H1 (cell line): ENCODE measurements at regions not wholly inside any gene's neighbourhood (a gene's known extent, or its start where the extent isn't known, plus 50 kb on each side); places are given as distances from the start of the nearest gene placed in this dataset.
A peak's percentile ranks its signal among the peaks of the same experiment; 100 is the strongest.

ENCODE experiments used
- CTCF ChIA-PET: fragments of 300-600 bp; sonication (Branson Sonifier 250); formaldehyde crosslinking; loops from one replicate; lab custom pipeline; 2021; ENCODE audit not compliant: partially characterized antibody; lab: Charles Lee
- POLR2A ChIA-PET: fragments of 300-600 bp; sonication (Branson Sonifier 250); formaldehyde crosslinking; loops from one replicate; lab custom pipeline; 2021; ENCODE audit warnings: inconsistent platforms; ENCODE audit not compliant: partially characterized antibody; lab: Charles Lee
- DNase-seq, 2 experiments: peaks; one replicate each; pipeline versions ENCODE4 v3.0.0 to v3.0.0-alpha.2; 2010 to 2022; ENCODE audit warnings: low spot score in 2 of 2, low read depth in 1 of 2, mixed read lengths in 1 of 2
- FAIRE-seq: peaks from 2 replicates; lab custom pipeline; 2011; peaks lifted over from hg19 to GRCh38; lab: Jason Lieb, UNC
- H2AFZ ChIP-seq: 2 replicates; pipeline ENCODE4 v1.8.1; 2012; ENCODE audit warnings: low read length, inconsistent platforms
- H2AK5ac ChIP-seq: 2 replicates; pipeline ENCODE4 v1.6.1; 2013; ENCODE audit warnings: low read depth, low read length
- H2BK120ac ChIP-seq: replicated peaks from 2 replicates; pipeline ENCODE3; 2013; ENCODE audit warnings: low read depth, low read length, inconsistent platforms
- H2BK12ac ChIP-seq: 2 replicates; pipeline ENCODE4 v1.6.1; 2013; ENCODE audit warnings: low read depth, low read length
- H2BK15ac ChIP-seq: 2 replicates; pipeline ENCODE4 v1.6.1; 2013; ENCODE audit warnings: low read length
- H2BK20ac ChIP-seq: 2 replicates; pipeline ENCODE4 v1.6.1; 2013; ENCODE audit warnings: low read length
- H2BK5ac ChIP-seq: 2 replicates; pipeline ENCODE4 v1.6.1; 2013; ENCODE audit warnings: low read depth, low read length
- H3K14ac ChIP-seq: 2 replicates; pipeline ENCODE4 v1.6.1; 2013; ENCODE audit warnings: inconsistent platforms; ENCODE audit not compliant: insufficient read length
- H3K18ac ChIP-seq: 2 replicates; pipeline ENCODE4 v1.6.1; 2013; ENCODE audit warnings: low read length; ENCODE audit errors: extremely low read depth
- H3K23ac ChIP-seq: 2 replicates; pipeline ENCODE4 v1.6.1; 2013; ENCODE audit warnings: inconsistent platforms; ENCODE audit not compliant: insufficient read length
- H3K23me2 ChIP-seq: 2 replicates; pipeline ENCODE4 v1.6.1; 2013; ENCODE audit warnings: low read depth, low read length
- H3K27ac ChIP-seq: 2 replicates; pipeline ENCODE4 v1.6.1; 2011; ENCODE audit warnings: low read depth, low read length, inconsistent platforms
- H3K27me3 ChIP-seq, 4 experiments: replicated peaks in 1 of 4; 1 replicate in 1 of 4; 2 replicates in 3 of 4; pipeline versions ENCODE4 v1.6.1 to v1.8.1; 2011 to 2013; ENCODE audit warnings: low read length in 3 of 4, mild to moderate bottlenecking in 3 of 4, inconsistent platforms in 2 of 4, mixed read lengths in 2 of 4, moderate library complexity in 1 of 4; ENCODE audit not compliant: control insufficient read depth in 3 of 4, insufficient read depth in 3 of 4; ENCODE audit errors: extremely low read depth in 1 of 4
- H3K36me3 ChIP-seq, 4 experiments: 2 replicates each; pipeline versions ENCODE4 v1.6.1 to v1.8.1; 2011 to 2013; ENCODE audit warnings: mild to moderate bottlenecking in 4 of 4, low read length in 3 of 4, moderate library complexity in 2 of 4, control low read depth in 1 of 4, inconsistent platforms in 1 of 4; ENCODE audit not compliant: insufficient read depth in 4 of 4, control insufficient read depth in 2 of 4
- H3K4ac ChIP-seq: replicated peaks from 2 replicates; pipeline ENCODE3; 2013; ENCODE audit warnings: low read length, low read depth, mixed read lengths, inconsistent platforms; ENCODE audit not compliant: insufficient read length
- H3K4me1 ChIP-seq, 4 experiments: replicated peaks in 1 of 4; 1 replicate in 1 of 4; 2 replicates in 3 of 4; pipeline versions ENCODE4 v1.6.1 to v1.8.1; 2011 to 2013; ENCODE audit warnings: low read length in 3 of 4, inconsistent platforms in 2 of 4, mixed read lengths in 1 of 4; ENCODE audit not compliant: insufficient read depth in 4 of 4, control insufficient read depth in 3 of 4
- H3K4me2 ChIP-seq, 2 experiments: 2 replicates each; pipeline versions ENCODE4 v1.6.1 to v1.8.1; 2011 to 2013; ENCODE audit warnings: low read depth in 2 of 2, low read length in 2 of 2, control low read depth in 1 of 2, inconsistent platforms in 1 of 2, mild to moderate bottlenecking in 1 of 2; ENCODE audit not compliant: insufficient read depth in 1 of 2
- H3K4me3 ChIP-seq, 4 experiments: fragments of 200-600, 300-600 bp in 1 of 4; sonication (generic), shearing (Covaris generic), sonication (Bioruptor Twin) in 1 of 4; 2 replicates each; pipeline versions ENCODE4 v1.5.1 to v1.8.1; 2011 to 2016; ENCODE audit warnings: low read length in 4 of 4, low read depth in 3 of 4, control low read depth in 2 of 4, inconsistent platforms in 2 of 4, mild to moderate bottlenecking in 2 of 4, mixed read lengths in 1 of 4, moderate library complexity in 1 of 4; ENCODE audit not compliant: insufficient read depth in 2 of 4; ENCODE audit errors: extremely low read depth in 1 of 4
- H3K56ac ChIP-seq: replicated peaks from 2 replicates; pipeline ENCODE3; 2013; ENCODE audit warnings: low read depth, mild to moderate bottlenecking, mixed read lengths, low read length, inconsistent platforms; ENCODE audit not compliant: insufficient read length
- H3K79me1 ChIP-seq: 2 replicates; pipeline ENCODE4 v1.6.1; 2013; ENCODE audit warnings: low read depth, low read length, control low read depth
- H3K79me2 ChIP-seq, 2 experiments: 2 replicates each; pipeline versions ENCODE4 v1.6.1 to v1.8.1; 2012 to 2013; ENCODE audit warnings: low read length in 2 of 2, mild to moderate bottlenecking in 2 of 2, inconsistent platforms in 1 of 2; ENCODE audit not compliant: insufficient read depth in 2 of 2, control insufficient read depth in 1 of 2
- H3K9ac ChIP-seq, 4 experiments: replicated peaks in 1 of 4; 1 replicate in 1 of 4; 2 replicates in 3 of 4; pipeline versions ENCODE4 v1.6.1 to v1.8.1; 2011 to 2013; ENCODE audit warnings: low read depth in 3 of 4, low read length in 3 of 4, control low read depth in 2 of 4, mild to moderate bottlenecking in 2 of 4, moderate library complexity in 2 of 4, inconsistent platforms in 1 of 4; ENCODE audit errors: extremely low read depth in 1 of 4
- H3K9me3 ChIP-seq, 2 experiments: 2 replicates each; pipeline versions ENCODE4 v1.6.1 to v1.8.1; 2012 to 2013; ENCODE audit warnings: mild to moderate bottlenecking in 2 of 2, moderate library complexity in 2 of 2, control low read depth in 1 of 2, inconsistent platforms in 1 of 2, low read depth in 1 of 2, low read length in 1 of 2, mixed read lengths in 1 of 2; ENCODE audit not compliant: insufficient read depth in 2 of 2
- H4K20me1 ChIP-seq, 2 experiments: replicated peaks in 1 of 2; 2 replicates each; pipeline versions ENCODE3 to v1.8.1; 2011 to 2013; ENCODE audit warnings: inconsistent platforms in 2 of 2, low read length in 2 of 2, mild to moderate bottlenecking in 1 of 2; ENCODE audit not compliant: insufficient read depth in 2 of 2, control insufficient read depth in 1 of 2
- H4K5ac ChIP-seq: 2 replicates; pipeline ENCODE4 v1.6.1; 2013; ENCODE audit warnings: low read length, low read depth, mixed read lengths, inconsistent platforms; ENCODE audit not compliant: insufficient read length
- H4K8ac ChIP-seq: 2 replicates; pipeline ENCODE4 v1.8.0; 2013; ENCODE audit warnings: mild to moderate bottlenecking, moderate library complexity, low read length, inconsistent platforms; ENCODE audit not compliant: insufficient read depth; ENCODE audit errors: extremely low read depth
- H4K91ac ChIP-seq: replicated peaks from 2 replicates; pipeline ENCODE3; 2013; ENCODE audit warnings: low read length, mixed read lengths, inconsistent platforms; ENCODE audit not compliant: insufficient read length
- CBX5 ChIP-seq: fragments of 300-800, 300-1000 bp; sonication (generic); IDR thresholded peaks from 2 replicates; pipeline ENCODE4 v1.7.1; 2016; ENCODE audit warnings: antibody characterized with exemption, low read length, low read depth
- WGBS, 2 experiments: shearing (Covaris generic) in 1 of 2; methylation state at CpG; one replicate each; pipeline versions ENCODE4 v1.1.6 to v1.1.7; 2013 to 2015; ENCODE audit warnings: low lambda C conversion rate in 2 of 2, mixed read lengths in 2 of 2, inconsistent platforms in 1 of 2, low coverage in 1 of 2, missing lambda C conversion rate in 1 of 2; ENCODE audit not compliant: insufficient replicate concordance in 2 of 2, insufficient coverage in 1 of 2, insufficient read length in 1 of 2; ENCODE audit errors: extremely low coverage in 1 of 2, missing lambda C conversion rate in 1 of 2; 5-methylcytosine and 5-hydroxymethylcytosine counted together

DNA sequence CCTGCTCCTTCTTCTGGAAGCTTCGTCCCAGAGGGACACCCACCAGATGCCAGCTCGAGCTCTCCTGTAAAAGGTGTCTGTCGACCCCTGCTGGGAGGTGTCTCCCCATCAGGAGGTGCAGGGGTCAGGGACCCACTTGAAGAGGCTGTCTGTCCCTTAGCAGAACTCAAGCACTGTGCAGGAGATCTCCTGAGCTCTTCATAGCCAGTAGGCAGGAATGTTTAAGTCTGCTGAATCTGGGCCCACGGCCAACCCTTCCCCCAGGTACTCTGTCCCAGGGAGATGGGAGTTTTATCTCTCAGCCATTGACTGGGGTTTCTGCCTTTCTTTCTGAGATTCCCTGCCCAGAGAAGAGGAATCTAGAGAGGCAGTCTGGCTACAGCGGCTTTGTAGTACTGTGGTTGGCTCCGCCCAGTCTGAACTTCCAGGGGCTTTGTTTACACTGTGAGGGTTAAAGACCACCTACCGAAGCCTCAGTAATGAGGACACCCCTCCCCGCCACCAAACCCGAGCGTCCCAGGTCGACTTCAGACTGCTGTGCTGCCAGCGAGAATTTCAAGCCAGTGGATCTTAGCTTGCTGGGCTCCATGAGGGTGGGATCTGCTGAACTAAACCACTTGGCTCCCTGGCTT lies 1383.0 kb upstream of the TENM3 start:
- no peak for TF ChIP-seq CBX5
- Histone ChIP-seq H3K23me2 (no peaks in the 10 kb centered on the region), H3K18ac (no peak overlapping the region), H3K9me3 (no peaks in the 10 kb centered on the region), H4K91ac (no peak overlapping the region), H3K27me3 (no peaks in the 10 kb centered on the region), H2BK20ac (no peak overlapping the region), H4K5ac (no peak overlapping the region), H3K4me1 (0 out of 7 replicates have a peak, but pooled peaks cover 0 to 3% (median 0%) of the 10 kb centered on the region in 4 experiments), H3K4ac (no peak overlapping the region), H2BK15ac (no peak overlapping the region), H2AFZ (peak overlapping the region; percentile 58; the same call in 1 of the 2 replicates), H3K27ac (no peak overlapping the region), H3K36me3 (no peaks in the 10 kb centered on the region), H3K4me2 (no peak overlapping the region), H2BK5ac (no peak overlapping the region), H3K14ac (no peak overlapping the region), H4K20me1 (no peaks in the 10 kb centered on the region), H2AK5ac (no peak overlapping the region), H3K56ac (no peak overlapping the region), H4K8ac (no peak overlapping the region), H2BK12ac (no peak overlapping the region), H3K79me2 (no peaks in the 10 kb centered on the region), H3K23ac (no peak overlapping the region), H3K79me1 (no peaks in the 10 kb centered on the region), H3K4me3 (no peak overlapping the region), H3K9ac (no peak overlapping the region), H2BK120ac (no peak overlapping the region)
- DNase-seq (no peak), FAIRE-seq (no peak)
- ChIA-PET CTCF (interaction anchor here (1.1 kb wide), 1 partner anchor 33 kb away, joined by 3 read pairs; no protein-coding TSS in a partner anchor), POLR2A (no interaction called here)
- WGBS, 2 experiments = 92% methylated on average over 12 of the region's 12 CpGs; no CpG with 5 or more reads in 1 of the 2 experiments
